Vagina (tissue), 2 donors: ENCODE measurements at regions not wholly inside any gene's neighbourhood (a gene's known extent, or its start where the extent isn't known, plus 50 kb on each side); places are given as distances from the start of the nearest gene placed in this dataset.

Experiments used
- CTCF ChIP-seq, 3 experiments: fragments of 450-650 bp in 2 of 3; fragments of 200-600 bp in 1 of 3; sonication (generic) in 1 of 3; IDR thresholded peaks; one replicate each; pipeline ENCODE4 v1.5.1; 2017 to 2019; ENCODE audit warnings: antibody characterized with exemption in 3 of 3, mild to moderate bottlenecking in 2 of 3, moderate library complexity in 2 of 3
- POLR2A ChIP-seq, 2 donors: fragments of 450-650 bp; IDR thresholded peaks; one replicate each; pipeline ENCODE4 v1.6.1; 2017; ENCODE audit warnings: antibody characterized with exemption in 2 of 2, mild to moderate bottlenecking in 2 of 2, moderate library complexity in 2 of 2
- POLR2AphosphoS5 ChIP-seq, 2 donors: sonication (generic); formaldehyde crosslinking; IDR thresholded peaks; one replicate each; pipeline ENCODE4 v1.9.0; 2017; ENCODE audit warnings: antibody characterized with exemption in 2 of 2, mild to moderate bottlenecking in 2 of 2, low read depth in 1 of 2; ENCODE audit not compliant: insufficient read depth in 1 of 2

- TF ChIP-seq CTCF (IDR thresholded peaks at IDR 0.05): no peak
- TF ChIP-seq POLR2AphosphoS5 (IDR thresholded peaks at IDR 0.05; ENCODE audit: insufficient read depth in 1 of 2, low read depth in 1 of 2): no peak
- TF ChIP-seq POLR2A (IDR thresholded peaks at IDR 0.05): no peak
These were observed 160.8 kb downstream of the TBXT start for GRCh38 chr6:166006900-166007301.
